GM21381 (cell line): ENCODE measurements at regions not wholly inside any gene's neighbourhood (a gene's known extent, or its start where the extent isn't known, plus 50 kb on each side); places are given as distances from the start of the nearest gene placed in this dataset.
"Not testable (repeated sequence)": the region's sequence is repeated elsewhere in the genome, so short reads cannot be mapped to it uniquely, and the experiment has no call there.

Experiments used
- ATAC-seq: cut with Tn5 transposase; IDR thresholded peaks from one replicate; pipeline ENCODE4 v1.9.1; 2021; ENCODE audit warnings: mild to moderate bottlenecking, moderate library complexity; ENCODE audit not compliant: unreplicated experiment

- not testable (repeated sequence) for ATAC-seq
These were observed 81.2 kb upstream of the NDST4 start for GRCh38 chr4:115194612-115195011.

GRCh38 chr4:115190529-115190928 lies 77.1 kb upstream of the NDST4 start:
- no peak for ATAC-seq

- no peak for ATAC-seq
These were observed 73.7 kb upstream of the NDST4 start for GRCh38 chr4:115187136-115187535.

GRCh38 chr4:115179438-115180062 lies 66.1 kb upstream of the NDST4 start:
- ATAC-seq: not testable (repeated sequence)

GRCh38 chr4:115178687-115179086 lies 65.3 kb upstream of the NDST4 start:
- ATAC-seq: not testable (repeated sequence)

- ATAC-seq: no peak
These were observed 57.8 kb upstream of the NDST4 start for GRCh38 chr4:115171220-115171619.

- ATAC-seq: no peak
These were observed 52.1 kb upstream of the NDST4 start for GRCh38 chr4:115165503-115165902.
